ENCODE measurements at regions not wholly inside any gene's neighbourhood (a gene's known extent, or its start where the extent isn't known, plus 50 kb on each side); places are given as distances from the start of the nearest gene placed in this dataset.
"Not testable (repeated sequence)": the region's sequence is repeated elsewhere in the genome, so short reads cannot be mapped to it uniquely, and the experiment has no call there.

GRCh38 chr20:47868236-47868635, 83.0 kb upstream of the SULF2 start:
- DNase-seq (ENCODE audit: low spot score) = no peak

- no peak for DNase-seq (ENCODE audit: low spot score)
Observed at GRCh38 chr20:47867831-47868230, 82.5 kb upstream of the SULF2 start.

GRCh38 chr20:47866480-47866879, 81.2 kb upstream of the SULF2 start:
- no peak for DNase-seq (ENCODE audit: low spot score)

GRCh38 chr20:47865912-47866311, 80.6 kb upstream of the SULF2 start:
- no peak for DNase-seq (ENCODE audit: low spot score)

- no peak for DNase-seq (ENCODE audit: low spot score)
Observed at GRCh38 chr20:47865451-47865850, 80.2 kb upstream of the SULF2 start.

- DNase-seq (ENCODE audit: low spot score) = no peak
Observed at GRCh38 chr20:47863981-47864380, 78.7 kb upstream of the SULF2 start.

- DNase-seq (ENCODE audit: low spot score) = no peak
Observed at GRCh38 chr20:47863315-47863965, 78.2 kb upstream of the SULF2 start.

GRCh38 chr20:47862574-47863240, 77.4 kb upstream of the SULF2 start:
- DNase-seq (ENCODE audit: low spot score) = no peak

GRCh38 chr20:47861116-47861515, 75.8 kb upstream of the SULF2 start:
- DNase-seq (ENCODE audit: low spot score) = no peak

- no peak for DNase-seq (ENCODE audit: low spot score)
Observed at GRCh38 chr20:47860049-47860830, 75.0 kb upstream of the SULF2 start.

GRCh38 chr20:47859278-47859677, 74.0 kb upstream of the SULF2 start:
- no peak for DNase-seq (ENCODE audit: low spot score)

- no peak for DNase-seq (ENCODE audit: low spot score)
Observed at GRCh38 chr20:47857569-47858464, 72.5 kb upstream of the SULF2 start.

- DNase-seq (ENCODE audit: low spot score) = no peak
Observed at GRCh38 chr20:47857187-47857568, 71.9 kb upstream of the SULF2 start.

GRCh38 chr20:47855799-47856198, 70.5 kb upstream of the SULF2 start:
- no peak for DNase-seq (ENCODE audit: low spot score)

GRCh38 chr20:47854687-47855212, 69.5 kb upstream of the SULF2 start:
- peak; percentile 17 for DNase-seq (ENCODE audit: low spot score)

GRCh38 chr20:47851774-47852173, 66.5 kb upstream of the SULF2 start:
- DNase-seq (ENCODE audit: low spot score) = no peak

- DNase-seq (ENCODE audit: low spot score) = no peak
Observed at GRCh38 chr20:47850146-47850545, 64.9 kb upstream of the SULF2 start.

GRCh38 chr20:47849596-47849995, 64.3 kb upstream of the SULF2 start:
- no peak for DNase-seq (ENCODE audit: low spot score)

GRCh38 chr20:47849006-47849405, 63.7 kb upstream of the SULF2 start:
- DNase-seq (ENCODE audit: low spot score) = no peak

- DNase-seq (ENCODE audit: low spot score) = not testable (repeated sequence)
Observed at GRCh38 chr20:47848534-47848933, 63.3 kb upstream of the SULF2 start.

GRCh38 chr20:47847884-47848485, 62.7 kb upstream of the SULF2 start:
- no peak for DNase-seq (ENCODE audit: low spot score)

Data from mucosa of gallbladder (tissue), 1 donor.